WERI-Rb-1 (cell line): ENCODE measurements at regions not wholly inside any gene's neighbourhood (a gene's known extent, or its start where the extent isn't known, plus 50 kb on each side); places are given as distances from the start of the nearest gene placed in this dataset.

Experiments used
- DNase-seq: peaks from one replicate; pipeline ENCODE4 v3.0.0-alpha.2; 2020
- H3K27ac ChIP-seq: fragments of 250-450 bp; sonication (Bioruptor Pico); 2 replicates; pipeline ENCODE4 v1.5.1; 2020; ENCODE audit warnings: mild to moderate bottlenecking, moderate library complexity
- H3K27me3 ChIP-seq: fragments of 250-450 bp; sonication (Bioruptor Pico); 2 replicates; pipeline ENCODE4 v1.5.1; 2021; ENCODE audit warnings: mild to moderate bottlenecking, low read depth, moderate library complexity; ENCODE audit not compliant: insufficient read depth, severe bottlenecking
- H3K36me3 ChIP-seq: fragments of 250-450 bp; sonication (Bioruptor Pico); 2 replicates; pipeline ENCODE4 v1.5.1; 2020; ENCODE audit warnings: mild to moderate bottlenecking, moderate library complexity
- H3K4me3 ChIP-seq: 2 replicates; pipeline ENCODE4 v1.5.1; 2011; ENCODE audit warnings: low read depth, mild to moderate bottlenecking, control low read depth, low read length
- H3K9me3 ChIP-seq: fragments of 250-450 bp; sonication (Bioruptor Pico); 2 replicates; pipeline ENCODE4 v1.5.1; 2021; ENCODE audit warnings: mild to moderate bottlenecking, moderate library complexity; ENCODE audit not compliant: severe bottlenecking
- CTCF ChIP-seq: IDR thresholded peaks from 2 replicates; pipeline ENCODE4 v1.5.1; 2011; ENCODE audit warnings: low read depth, mild to moderate bottlenecking, control low read depth, inconsistent platforms, low read length

- Histone ChIP-seq H3K36me3 (no peaks in the 10 kb centered on the region), H3K27ac (no peak overlapping the region), H3K9me3 (no peaks in the 10 kb centered on the region), H3K27me3 (peaks cover 30% of the 10 kb centered on the region), H3K4me3 (no peak overlapping the region)
- no peak for DNase-seq
- no peak for TF ChIP-seq CTCF
Measured at GRCh38 chr21:21712748-21713520, 714.7 kb downstream of the NCAM2 start.

GRCh38 chr21:21713651-21714180 is 715.5 kb downstream of the NCAM2 start:
- Histone ChIP-seq H3K27me3 (peaks cover 30% of the 10 kb centered on the region), H3K36me3 (no peaks in the 10 kb centered on the region), H3K9me3 (no peaks in the 10 kb centered on the region), H3K4me3 (no peak overlapping the region), H3K27ac (no peak overlapping the region)
- DNase-seq = no peak
- no peak for TF ChIP-seq CTCF

- TF ChIP-seq CTCF = no peak
- Histone ChIP-seq H3K9me3 (no peaks in the 10 kb centered on the region), H3K4me3 (no peak overlapping the region), H3K27ac (no peak overlapping the region), H3K27me3 (peaks cover 30% of the 10 kb centered on the region), H3K36me3 (no peaks in the 10 kb centered on the region)
- DNase-seq = no peak
Measured at GRCh38 chr21:21714426-21714825, 716.2 kb downstream of the NCAM2 start.

GRCh38 chr21:21715266-21715969 is 717.2 kb downstream of the NCAM2 start:
- no peak for DNase-seq

GRCh38 chr21:21722731-21723130 is 724.5 kb downstream of the NCAM2 start:
- Histone ChIP-seq H3K9me3 (no peaks in the 10 kb centered on the region), H3K27ac (no peak overlapping the region), H3K4me3 (no peak overlapping the region), H3K36me3 (no peaks in the 10 kb centered on the region), H3K27me3 (peaks cover 32% of the 10 kb centered on the region)
- TF ChIP-seq CTCF = no peak
- DNase-seq = no peak

More at GRCh38 chr21:21715266-21715969, 717.2 kb downstream of the NCAM2 start:
- Histone ChIP-seq H3K27ac (no peak overlapping the region), H3K27me3 (peaks cover 30% of the 10 kb centered on the region), H3K36me3 (no peaks in the 10 kb centered on the region), H3K9me3 (no peaks in the 10 kb centered on the region), H3K4me3 (no peak overlapping the region)
- no peak for TF ChIP-seq CTCF
